Adrenal gland (tissue), 9 donors: ENCODE measurements at regions not wholly inside any gene's neighbourhood (a gene's known extent, or its start where the extent isn't known, plus 50 kb on each side); places are given as distances from the start of the nearest gene placed in this dataset.

Experiments
- DNase-seq, 7 donors: peaks; one replicate each; pipeline ENCODE4 v3.0.0-alpha.2; 2019 to 2020
- H3K27ac ChIP-seq, 5 donors: fragments of 200-600 bp; sonication (generic) in 4 of 5; 1 replicate in 3 of 5; 2 replicates in 2 of 5; pipeline versions ENCODE4 v1.5.1 to v1.8.0; 2016 to 2020; ENCODE audit warnings: mild to moderate bottlenecking in 1 of 5
- H3K27me3 ChIP-seq: fragments of 200-600 bp; 2 replicates; pipeline ENCODE4 v1.8.0; 2021
- H3K36me3 ChIP-seq, 2 donors: fragments of 200-600 bp; replicated peaks in 1 of 2; 1 replicate in 1 of 2; 2 replicates in 1 of 2; pipeline versions ENCODE4 v1.5.1 to v1.8.0; 2018 to 2022
- H3K4me1 ChIP-seq, 2 donors: fragments of 200-600 bp; replicated peaks in 1 of 2; 1 replicate in 1 of 2; 2 replicates in 1 of 2; pipeline versions ENCODE4 v1.5.1 to v1.8.0; 2018 to 2021
- H3K4me3 ChIP-seq, 4 donors: fragments of 200-600 bp; sonication (generic) in 3 of 4; one replicate each; pipeline ENCODE4 v1.5.1; 2016 to 2018
- H3K9me3 ChIP-seq, 3 donors: fragments of 200-600 bp; sonication (generic) in 1 of 3; replicated peaks in 1 of 3; 1 replicate in 2 of 3; 2 replicates in 1 of 3; pipeline versions ENCODE4 v1.5.1 to v1.8.0; 2016 to 2021
- CTCF ChIP-seq, 6 experiments: fragments of 450-650 bp in 4 of 6; fragments of 200-600 bp in 2 of 6; sonication (generic) in 1 of 6; IDR thresholded peaks; 1 replicate in 5 of 6; 2 replicates in 1 of 6; pipeline versions ENCODE4 v1.5.1 to v1.8.0; 2016 to 2021; ENCODE audit warnings: antibody characterized with exemption in 6 of 6, mild to moderate bottlenecking in 2 of 6, moderate library complexity in 1 of 6
- POLR2A ChIP-seq, 2 donors: fragments of 450-650 bp; IDR thresholded peaks; one replicate each; pipeline ENCODE4 v1.6.1; 2017; ENCODE audit warnings: antibody characterized with exemption in 2 of 2, mild to moderate bottlenecking in 2 of 2, moderate library complexity in 1 of 2
- WGBS, 4 donors: extraction: QIAGEN DNeasy Blood & Tissue Kit in 2 of 4; methylation state at CpG; one replicate each; pipeline versions ENCODE4 v1.1.5 to v1.1.7; 2013 to 2017; 5-methylcytosine and 5-hydroxymethylcytosine counted together
- intact Hi-C, 2 donors: fragments of 100-400 bp; cut with DNase I; formaldehyde crosslinking; loops; one replicate each; pipeline versions ENCODE4 v1.14.1 to v1.15.0; 2022 to 2023
- donor health status: healthy with polysubstance abuse.
- donor health status: Bipolar disorder and iron deficiency.
- donor health status: DM: yes; HTN: yes; CAD: no.
- donor health status: DM: no; HTN: no; CAD: no.
- donor health status: DM: no; HTN: no; CAD: no.

DNA sequence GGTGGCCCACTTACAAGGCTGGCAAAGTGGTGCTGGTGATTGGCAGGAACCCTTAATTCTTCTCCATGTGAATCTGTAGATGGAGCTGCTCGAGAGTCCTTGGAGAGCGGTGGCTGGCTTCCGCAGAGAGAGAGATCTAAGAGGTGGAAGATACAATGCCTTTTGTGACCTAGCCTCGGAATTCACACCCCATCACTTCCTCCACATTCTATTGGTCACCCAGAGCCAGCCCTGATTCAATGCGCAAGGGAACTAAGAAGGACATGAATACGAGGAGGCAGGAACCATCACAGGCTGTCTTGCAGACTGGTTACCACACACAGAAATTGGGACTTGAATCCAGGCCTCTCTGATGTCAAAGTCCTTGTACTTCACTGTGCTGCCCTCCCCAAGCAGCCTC, 128.9 kb upstream of the PROKR2 start:
- Histone ChIP-seq H3K4me1 (no peaks in the 10 kb centered on the region), H3K36me3 (no peaks in the 10 kb centered on the region), H3K27me3 (peaks cover 27% of the 10 kb centered on the region), H3K9me3 (no peaks in the 10 kb centered on the region), H3K4me3 (no peak overlapping the region), H3K27ac (no peak overlapping the region)
- TF ChIP-seq CTCF (IDR thresholded peaks at IDR 0.05) (no peak), POLR2A (IDR thresholded peaks at IDR 0.05) (no peak)
- no peak for DNase-seq
- intact Hi-C loops = loop anchor here in 1 of 2 donors (5.0 kb wide), 1 partner anchor 238 kb away; no protein-coding TSS in a partner anchor
- WGBS, 4 donors = 68 to 70% (median 69%) methylated on average over 6 of the region's 6 CpGs

DNA sequence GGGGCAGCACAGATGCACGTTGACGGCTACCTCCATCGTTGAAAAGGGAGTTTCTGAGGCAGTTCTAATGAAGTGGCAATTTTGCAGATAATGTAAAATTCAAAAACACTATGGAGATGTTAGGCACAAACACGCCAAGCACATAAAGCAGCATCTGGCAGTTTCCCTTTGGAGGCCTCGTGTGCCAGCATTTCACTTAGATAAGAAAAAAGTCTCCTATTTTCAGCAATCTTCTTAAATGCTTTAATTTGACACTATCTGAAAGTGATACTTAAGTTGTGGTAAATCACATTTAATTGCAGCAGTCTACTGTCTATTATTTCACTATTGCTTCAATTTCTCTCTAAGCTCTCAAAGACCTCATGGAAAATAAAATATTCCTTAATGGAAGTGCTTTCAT, 125.3 kb upstream of the PROKR2 start:
- intact Hi-C loops = no loop called here
- H3K4me3 ChIP-seq = no peak overlapping the region
- no peak overlapping the region for H3K27ac ChIP-seq
- H3K36me3 ChIP-seq = no peaks in the 10 kb centered on the region
- WGBS, 4 donors = 72 to 81% (median 76%) methylated on average over 5 of the region's 5 CpGs
- no peak for TF ChIP-seq CTCF (IDR thresholded peaks at IDR 0.05)
- TF ChIP-seq POLR2A (IDR thresholded peaks at IDR 0.05) = no peak
- no peaks in the 10 kb centered on the region for H3K9me3 ChIP-seq
- no peaks in the 10 kb centered on the region for H3K4me1 ChIP-seq
- DNase-seq = no peak
- peaks cover 26% of the 10 kb centered on the region for H3K27me3 ChIP-seq

- TF ChIP-seq CTCF (IDR thresholded peaks at IDR 0.05) (no peak), POLR2A (IDR thresholded peaks at IDR 0.05) (no peak)
- Histone ChIP-seq H3K36me3 (no peaks in the 10 kb centered on the region), H3K27ac (no peak overlapping the region), H3K4me3 (no peak overlapping the region), H3K9me3 (no peaks in the 10 kb centered on the region), H3K4me1 (no peaks in the 10 kb centered on the region), H3K27me3 (peaks cover 5% of the 10 kb centered on the region)
- no peak for DNase-seq
- 66 to 81% (median 77%) methylated on average over 4 of the region's 4 CpGs for WGBS, 4 donors
- intact Hi-C loops = no loop called here
Measured at GRCh38 chr20:5434116-5434515, 117.4 kb upstream of the PROKR2 start.

- H3K9me3 ChIP-seq = no peaks in the 10 kb centered on the region
- peaks cover 4% of the 10 kb centered on the region for H3K27me3 ChIP-seq
- no peak overlapping the region for H3K27ac ChIP-seq
- intact Hi-C loops = no loop called here
- no peaks in the 10 kb centered on the region for H3K36me3 ChIP-seq
- DNase-seq = no peak
- H3K4me3 ChIP-seq = no peak overlapping the region
- H3K4me1 ChIP-seq = no peaks in the 10 kb centered on the region
- TF ChIP-seq POLR2A (IDR thresholded peaks at IDR 0.05) (no peak), CTCF (IDR thresholded peaks at IDR 0.05) (no peak)
- 55 to 63% (median 58%) methylated on average over 3 of the region's 3 CpGs for WGBS, 4 donors
Measured at GRCh38 chr20:5433352-5433751, 116.6 kb upstream of the PROKR2 start.
